ENCODE measurements at regions not wholly inside any gene's neighbourhood (a gene's known extent, or its start where the extent isn't known, plus 50 kb on each side); places are given as distances from the start of the nearest gene placed in this dataset.

- DNase-seq: no peak
These were observed 325.1 kb downstream of the RRAGC start for GRCh38 chr1:38534473-38534823.

GRCh38 chr1:38533772-38534472 lies 325.6 kb downstream of the RRAGC start:
- no peak for DNase-seq

- no peak for DNase-seq
These were observed 328.6 kb downstream of the RRAGC start for GRCh38 chr1:38530957-38531356.

GRCh38 chr1:38529946-38530345 lies 329.6 kb downstream of the RRAGC start:
- DNase-seq: no peak

GRCh38 chr1:38529391-38529790 lies 330.2 kb downstream of the RRAGC start:
- DNase-seq: no peak

GRCh38 chr1:38528623-38529022 lies 330.9 kb downstream of the RRAGC start:
- no peak for DNase-seq

- DNase-seq: no peak
These were observed 332.1 kb downstream of the RRAGC start for GRCh38 chr1:38527373-38527966.

- no peak for DNase-seq
These were observed 333.5 kb downstream of the RRAGC start for GRCh38 chr1:38526046-38526445.

GRCh38 chr1:38525343-38526043 lies 334.1 kb downstream of the RRAGC start:
- DNase-seq: no peak

- DNase-seq: no peak
These were observed 335.4 kb downstream of the RRAGC start for GRCh38 chr1:38524025-38524641.

GRCh38 chr1:38523568-38523939 lies 336.0 kb downstream of the RRAGC start:
- no peak for DNase-seq

GRCh38 chr1:38522915-38523567 lies 336.5 kb downstream of the RRAGC start:
- no peak for DNase-seq

GRCh38 chr1:38516560-38516959 lies 343.0 kb downstream of the RRAGC start:
- no peak for DNase-seq

GRCh38 chr1:38512789-38513188 lies 346.8 kb downstream of the RRAGC start:
- DNase-seq: no peak

- no peak for DNase-seq
These were observed 347.4 kb downstream of the RRAGC start for GRCh38 chr1:38512024-38512767.

- DNase-seq: no peak
These were observed 351.3 kb downstream of the RRAGC start for GRCh38 chr1:38508232-38508631.

- no peak for DNase-seq
These were observed 352.0 kb downstream of the RRAGC start for GRCh38 chr1:38507563-38507962.

GRCh38 chr1:38505944-38506343 lies 353.6 kb downstream of the RRAGC start:
- DNase-seq: no peak

GRCh38 chr1:38502758-38503157 lies 356.8 kb downstream of the RRAGC start:
- no peak for DNase-seq

GRCh38 chr1:38500891-38501290 lies 358.7 kb downstream of the RRAGC start:
- no peak for DNase-seq

GRCh38 chr1:38500352-38500751 lies 359.2 kb downstream of the RRAGC start:
- no peak for DNase-seq

GRCh38 chr1:38498686-38499085 lies 360.9 kb downstream of the RRAGC start:
- DNase-seq: no peak

Data from stimulated activated naive CD4-positive, alpha-beta T cell treated with Interleukin-2 at 50 U/mL for 16 hours (primary cell).